Skin epidermis (tissue), 12 donors: ENCODE measurements at regions not wholly inside any gene's neighbourhood (a gene's known extent, or its start where the extent isn't known, plus 50 kb on each side); places are given as distances from the start of the nearest gene placed in this dataset.
A peak's percentile ranks its signal among the peaks of the same experiment; 100 is the strongest.
"Not testable (repeated sequence)": the region's sequence is repeated elsewhere in the genome, so short reads cannot be mapped to it uniquely, and the experiment has no call there.

ENCODE experiments used
- H3K27ac ChIP-seq, 21 experiments: fragments of 200-600 bp; sonication (generic) in 11 of 21; one replicate each; pipeline ENCODE4 v1.5.0; 2020; ENCODE audit warnings: mild to moderate bottlenecking in 3 of 21, inconsistent platforms in 2 of 21, moderate library complexity in 2 of 21
- H3K4me3 ChIP-seq, 7 experiments: fragments of 200-600 bp; sonication (generic) in 2 of 7; one replicate each; pipeline ENCODE4 v1.5.0; 2020; ENCODE audit warnings: inconsistent platforms in 2 of 7, mild to moderate bottlenecking in 2 of 7, moderate library complexity in 1 of 7

GRCh38 chr11:134981835-134982234 is 569.8 kb upstream of the B3GAT1 start:
- H3K4me3 ChIP-seq = no peak overlapping the region
- no peak overlapping the region for H3K27ac ChIP-seq

GRCh38 chr11:134980819-134981710 is 569.0 kb upstream of the B3GAT1 start:
- no peak overlapping the region for H3K27ac ChIP-seq
- no peak overlapping the region for H3K4me3 ChIP-seq

- not testable (repeated sequence) for H3K27ac ChIP-seq, H3K4me3 ChIP-seq
Measured at GRCh38 chr11:134979089-134979457, 567.0 kb upstream of the B3GAT1 start.

GRCh38 chr11:134978388-134979088 is 566.5 kb upstream of the B3GAT1 start:
- Histone ChIP-seq H3K4me3 (no peak overlapping the region), H3K27ac (no peak overlapping the region)

- no peak overlapping the region for H3K27ac ChIP-seq
- H3K4me3 ChIP-seq = no peak overlapping the region
Measured at GRCh38 chr11:134976551-134976950, 564.5 kb upstream of the B3GAT1 start.

GRCh38 chr11:134975866-134976376 is 563.9 kb upstream of the B3GAT1 start:
- H3K27ac ChIP-seq = no peak overlapping the region
- no peak overlapping the region for H3K4me3 ChIP-seq

GRCh38 chr11:134973801-134974200 is 561.8 kb upstream of the B3GAT1 start:
- Histone ChIP-seq H3K4me3 (no peak overlapping the region), H3K27ac (no peak overlapping the region)

GRCh38 chr11:134971381-134971780 is 559.3 kb upstream of the B3GAT1 start:
- Histone ChIP-seq H3K27ac (no peak overlapping the region), H3K4me3 (no peak overlapping the region)

- Histone ChIP-seq H3K27ac (no peak overlapping the region), H3K4me3 (no peak overlapping the region)
Measured at GRCh38 chr11:134967746-134968145, 555.7 kb upstream of the B3GAT1 start.

- H3K4me3 ChIP-seq, H3K27ac ChIP-seq: not testable (repeated sequence)
Measured at GRCh38 chr11:134961386-134961785, 549.3 kb upstream of the B3GAT1 start.

GRCh38 chr11:134958870-134959269 is 546.8 kb upstream of the B3GAT1 start:
- Histone ChIP-seq H3K4me3 (no peak overlapping the region), H3K27ac (no peak overlapping the region)

GRCh38 chr11:134958336-134958640 is 546.2 kb upstream of the B3GAT1 start:
- no peak overlapping the region for H3K4me3 ChIP-seq
- H3K27ac ChIP-seq = no peak overlapping the region

- Histone ChIP-seq H3K4me3 (no peak overlapping the region), H3K27ac (no peak overlapping the region)
Measured at GRCh38 chr11:134957540-134958335, 545.7 kb upstream of the B3GAT1 start.

- Histone ChIP-seq H3K27ac (no peak overlapping the region), H3K4me3 (no peak overlapping the region)
Measured at GRCh38 chr11:134956450-134957210, 544.6 kb upstream of the B3GAT1 start.

GRCh38 chr11:134955970-134956369 is 543.9 kb upstream of the B3GAT1 start:
- H3K4me3 ChIP-seq, H3K27ac ChIP-seq: not testable (repeated sequence)

- Histone ChIP-seq H3K27ac (no peak overlapping the region), H3K4me3 (no peak overlapping the region)
Measured at GRCh38 chr11:134955281-134955680, 543.2 kb upstream of the B3GAT1 start.

- not testable (repeated sequence) for H3K4me3 ChIP-seq, H3K27ac ChIP-seq
Measured at GRCh38 chr11:134954456-134954855, 542.4 kb upstream of the B3GAT1 start.

- H3K4me3 ChIP-seq, H3K27ac ChIP-seq: not testable (repeated sequence)
Measured at GRCh38 chr11:134953417-134953970, 541.5 kb upstream of the B3GAT1 start.

- no peak overlapping the region for H3K4me3 ChIP-seq
Measured at GRCh38 chr11:134951305-134951700, 539.3 kb upstream of the B3GAT1 start.

More at GRCh38 chr11:134951305-134951700, 539.3 kb upstream of the B3GAT1 start:
- H3K27ac ChIP-seq = peak overlapping the region in 3 of 21 experiments; percentile 14 to 55 (median 31)
